Fibroblast of mammary gland (primary cell): ENCODE measurements at regions not wholly inside any gene's neighbourhood (a gene's known extent, or its start where the extent isn't known, plus 50 kb on each side); places are given as distances from the start of the nearest gene placed in this dataset.
"Not testable (repeated sequence)": the region's sequence is repeated elsewhere in the genome, so short reads cannot be mapped to it uniquely, and the experiment has no call there.

Experiments used
- DNase-seq: peaks from one replicate; pipeline ENCODE4 v3.0.0-alpha.2; 2010; ENCODE audit warnings: low read depth
- H3K4me3 ChIP-seq: 2 replicates; pipeline ENCODE4 v1.5.1; 2011; ENCODE audit warnings: low read depth, mild to moderate bottlenecking, low read length, moderate library complexity; ENCODE audit not compliant: control insufficient read depth
- TF ChIP-seq, protein P1 (sequence below): conservative IDR thresholded peaks from 2 replicates; pipeline ENCODE4 v1.5.1; 2011; ENCODE audit warnings: low read depth, low read length, inconsistent platforms; ENCODE audit not compliant: control insufficient read depth, insufficient read depth

DNA sequence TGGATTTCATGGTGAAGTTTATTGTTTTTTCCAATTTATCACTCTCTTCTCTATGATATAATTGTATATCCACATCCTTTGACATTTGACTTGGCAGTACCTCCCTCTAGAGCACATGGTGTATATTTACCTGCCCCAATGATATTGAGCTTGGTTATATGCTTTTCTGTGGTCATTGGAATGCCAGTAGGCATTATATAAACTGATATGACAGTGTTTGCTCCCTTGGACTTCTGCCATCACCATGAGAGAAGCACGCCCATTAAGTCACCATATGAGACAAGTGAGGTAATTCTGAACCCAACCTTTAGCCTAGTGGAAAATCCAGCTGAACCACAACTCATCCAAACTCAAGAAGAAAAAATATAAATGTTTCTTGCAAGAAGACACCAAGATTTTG lies 2761.5 kb downstream of the ARAP2 start:
- no peak for DNase-seq
- no peak overlapping the region for H3K4me3 ChIP-seq
- TF ChIP-seq, protein P1, sequence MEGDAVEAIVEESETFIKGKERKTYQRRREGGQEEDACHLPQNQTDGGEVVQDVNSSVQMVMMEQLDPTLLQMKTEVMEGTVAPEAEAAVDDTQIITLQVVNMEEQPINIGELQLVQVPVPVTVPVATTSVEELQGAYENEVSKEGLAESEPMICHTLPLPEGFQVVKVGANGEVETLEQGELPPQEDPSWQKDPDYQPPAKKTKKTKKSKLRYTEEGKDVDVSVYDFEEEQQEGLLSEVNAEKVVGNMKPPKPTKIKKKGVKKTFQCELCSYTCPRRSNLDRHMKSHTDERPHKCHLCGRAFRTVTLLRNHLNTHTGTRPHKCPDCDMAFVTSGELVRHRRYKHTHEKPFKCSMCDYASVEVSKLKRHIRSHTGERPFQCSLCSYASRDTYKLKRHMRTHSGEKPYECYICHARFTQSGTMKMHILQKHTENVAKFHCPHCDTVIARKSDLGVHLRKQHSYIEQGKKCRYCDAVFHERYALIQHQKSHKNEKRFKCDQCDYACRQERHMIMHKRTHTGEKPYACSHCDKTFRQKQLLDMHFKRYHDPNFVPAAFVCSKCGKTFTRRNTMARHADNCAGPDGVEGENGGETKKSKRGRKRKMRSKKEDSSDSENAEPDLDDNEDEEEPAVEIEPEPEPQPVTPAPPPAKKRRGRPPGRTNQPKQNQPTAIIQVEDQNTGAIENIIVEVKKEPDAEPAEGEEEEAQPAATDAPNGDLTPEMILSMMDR: no peak

DNA sequence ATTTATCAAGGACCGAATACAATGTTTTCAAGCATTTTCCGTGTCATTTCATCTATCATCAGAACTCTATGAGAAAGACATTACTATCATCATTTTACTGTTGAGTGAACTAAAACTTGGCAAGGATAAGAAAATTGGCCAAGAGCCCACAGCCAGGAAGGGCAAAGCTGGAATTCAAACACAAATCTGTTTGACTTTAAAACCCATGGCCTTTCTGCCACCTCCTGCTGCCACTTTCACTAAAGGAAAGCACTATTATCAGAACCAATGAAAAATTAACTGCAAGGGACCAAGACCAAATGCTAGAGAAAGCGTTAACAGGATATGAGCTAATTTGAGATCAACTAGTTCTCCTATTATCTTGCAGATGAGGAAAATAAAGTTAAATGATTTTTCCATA lies 2759.2 kb downstream of the ARAP2 start:
- H3K4me3 ChIP-seq: no peak overlapping the region
- TF ChIP-seq, protein P1: no peak
- no peak for DNase-seq

DNA sequence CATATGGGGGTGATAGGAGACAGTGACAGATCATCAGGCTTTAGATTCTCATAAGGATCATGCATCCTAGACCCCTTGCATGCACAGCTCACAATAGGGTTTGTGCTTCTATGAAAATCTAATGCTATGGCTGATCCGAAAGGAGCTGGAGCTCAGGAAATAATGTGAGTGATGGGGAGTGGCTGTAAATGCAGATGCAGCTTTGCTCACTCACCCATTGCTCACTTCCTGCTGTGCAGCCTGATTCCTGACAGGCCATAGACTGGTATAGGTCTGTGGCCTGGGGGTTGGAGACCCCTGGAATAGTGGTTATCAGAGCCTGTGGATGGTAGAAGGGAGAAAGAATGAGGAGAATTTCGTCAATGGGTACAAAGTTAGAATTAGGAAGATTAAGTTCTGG lies 2751.1 kb downstream of the ARAP2 start:
- TF ChIP-seq, protein P1: no peak
- H3K4me3 ChIP-seq: no peak overlapping the region
- DNase-seq: no peak

DNA sequence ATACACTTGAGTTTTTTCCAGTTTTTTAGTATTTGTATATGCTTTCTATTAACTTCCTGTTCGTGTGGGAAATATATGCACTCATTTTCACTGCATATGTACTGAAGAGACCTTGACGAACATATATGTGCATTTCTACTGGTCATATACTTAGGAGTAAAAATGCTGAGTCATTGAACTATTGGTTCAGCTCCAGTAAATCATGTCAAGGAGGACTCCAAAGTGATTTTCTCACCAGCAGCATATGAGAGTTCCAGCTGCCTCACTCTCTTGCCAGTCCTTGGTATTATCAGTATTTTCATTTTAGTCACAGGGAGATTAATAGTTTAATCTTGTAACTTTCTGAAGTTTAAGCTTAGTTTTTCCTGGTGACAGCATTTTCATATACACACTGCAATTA lies 2750.2 kb downstream of the ARAP2 start:
- DNase-seq: peak; percentile 19
- TF ChIP-seq, protein P1: no peak
- no peak overlapping the region for H3K4me3 ChIP-seq

DNA sequence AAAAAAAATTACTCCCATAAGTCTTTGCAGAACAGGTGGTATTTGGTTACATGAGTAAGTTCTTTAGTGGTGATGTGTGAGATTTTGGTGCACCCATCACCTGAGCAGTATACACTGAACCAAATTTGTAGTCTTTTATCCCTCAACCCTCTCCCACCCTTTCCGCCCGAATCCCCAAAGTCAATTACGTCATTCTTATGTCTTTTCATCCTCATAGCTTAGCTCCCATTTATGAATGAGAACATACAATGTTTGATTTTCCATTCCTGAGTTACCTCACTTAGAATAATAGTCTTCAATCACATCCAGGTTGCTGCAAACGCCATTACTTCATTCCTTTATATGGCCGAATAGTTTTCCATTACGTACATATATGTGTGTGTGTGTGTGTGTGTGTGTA lies 2742.7 kb downstream of the ARAP2 start:
- not testable (repeated sequence) for DNase-seq, H3K4me3 ChIP-seq

DNA sequence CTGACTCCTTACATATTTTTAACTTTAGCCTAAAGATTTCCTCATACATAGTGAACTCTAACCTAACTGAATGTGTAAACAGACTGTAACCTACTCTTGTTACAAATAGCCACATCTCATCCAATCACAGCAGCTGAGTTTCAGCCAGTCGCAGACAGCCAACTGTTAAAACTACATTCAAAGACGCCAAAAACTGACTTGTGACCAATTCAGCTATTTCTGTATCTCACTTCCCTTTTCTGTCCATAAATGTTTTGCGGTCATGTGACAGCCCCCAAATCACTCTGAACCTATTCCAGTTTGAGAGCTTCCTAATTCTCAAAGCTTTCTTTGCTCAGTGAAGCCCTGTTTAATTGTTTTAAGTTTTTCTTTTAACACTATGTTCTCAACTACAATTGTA lies 2731.9 kb downstream of the ARAP2 start:
- no peak for DNase-seq
- H3K4me3 ChIP-seq: no peak overlapping the region
- TF ChIP-seq, protein P1: no peak

DNA sequence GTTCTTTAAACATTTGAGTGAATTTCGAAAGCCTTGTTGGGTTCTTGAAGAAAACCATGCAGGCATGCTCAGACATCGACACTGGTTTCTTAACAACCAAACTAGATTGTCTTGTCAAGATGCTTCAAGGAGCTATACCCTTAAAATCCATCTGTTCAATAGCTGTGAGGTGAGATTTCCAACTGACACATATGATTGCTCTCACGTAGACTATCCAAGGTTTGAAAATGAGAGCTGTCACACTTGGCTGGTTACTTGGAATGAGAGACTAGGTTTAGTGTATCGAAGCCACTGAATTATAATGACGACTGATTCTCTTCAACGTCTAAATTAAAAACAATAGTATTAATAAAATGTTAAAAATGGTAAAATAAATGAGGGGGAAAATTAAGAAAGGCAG lies 2725.5 kb downstream of the ARAP2 start:
- H3K4me3 ChIP-seq: no peak overlapping the region
- TF ChIP-seq, protein P1: no peak
- no peak for DNase-seq
